Spleen (tissue), 11 donors: ENCODE measurements at regions not wholly inside any gene's neighbourhood (a gene's known extent, or its start where the extent isn't known, plus 50 kb on each side); places are given as distances from the start of the nearest gene placed in this dataset.
"Not testable (repeated sequence)": the region's sequence is repeated elsewhere in the genome, so short reads cannot be mapped to it uniquely, and the experiment has no call there.

Experiments used
- DNase-seq: peaks from one replicate; pipeline ENCODE4 v3.0.0-alpha.2; 2020
- H3K27ac ChIP-seq, 8 donors: fragments of 200-600 bp; sonication (generic) in 7 of 8; 1 replicate in 4 of 8; 2 replicates in 4 of 8; pipeline versions ENCODE4 v1.5.0 to v1.8.0; 2016 to 2021; ENCODE audit warnings: inconsistent platforms in 4 of 8, mild to moderate bottlenecking in 4 of 8, moderate library complexity in 1 of 8
- H3K27me3 ChIP-seq, 7 donors: fragments of 200-600 bp; sonication (generic) in 6 of 7; replicated peaks in 1 of 7; 1 replicate in 4 of 7; 2 replicates in 3 of 7; pipeline versions ENCODE4 v1.5.0 to v1.8.0; 2016 to 2021; ENCODE audit warnings: inconsistent platforms in 3 of 7, mild to moderate bottlenecking in 1 of 7
- H3K36me3 ChIP-seq, 6 donors: fragments of 200-600 bp; sonication (generic) in 5 of 6; 1 replicate in 4 of 6; 2 replicates in 2 of 6; pipeline versions ENCODE4 v1.5.0 to v1.8.0; 2016 to 2021; ENCODE audit warnings: inconsistent platforms in 2 of 6
- H3K4me1 ChIP-seq, 6 donors: fragments of 200-600 bp; sonication (generic) in 5 of 6; 1 replicate in 3 of 6; 2 replicates in 3 of 6; pipeline versions ENCODE4 v1.5.0 to v1.8.0; 2016 to 2021; ENCODE audit warnings: inconsistent platforms in 3 of 6
- H3K4me3 ChIP-seq, 8 donors: fragments of 200-600 bp; sonication (generic) in 7 of 8; 1 replicate in 4 of 8; 2 replicates in 4 of 8; pipeline versions ENCODE4 v1.5.0 to v1.8.0; 2016 to 2021; ENCODE audit warnings: inconsistent platforms in 4 of 8, mild to moderate bottlenecking in 4 of 8, moderate library complexity in 2 of 8
- H3K9me3 ChIP-seq, 8 donors: fragments of 200-600 bp; sonication (generic) in 7 of 8; 1 replicate in 4 of 8; 2 replicates in 4 of 8; pipeline versions ENCODE4 v1.5.0 to v1.8.0; 2016 to 2021; ENCODE audit warnings: inconsistent platforms in 4 of 8
- POLR2A ChIP-seq, 3 donors: fragments of 450-650 bp; IDR thresholded peaks; one replicate each; pipeline ENCODE4 v1.5.1; 2017; ENCODE audit warnings: antibody characterized with exemption in 3 of 3, mild to moderate bottlenecking in 1 of 3
- POLR2AphosphoS5 ChIP-seq, 3 donors: sonication (generic); formaldehyde crosslinking; IDR thresholded peaks; one replicate each; pipeline ENCODE4 v1.5.1; 2017; ENCODE audit warnings: antibody characterized with exemption in 3 of 3
- WGBS, 5 donors: extraction: QIAGEN DNeasy Blood & Tissue Kit in 3 of 5; methylation state at CpG; one replicate each; pipeline versions ENCODE4 v1.1.5 to v1.1.7; 2013 to 2018; 5-methylcytosine and 5-hydroxymethylcytosine counted together
- intact Hi-C: fragments of 100-400 bp; cut with DNase I; formaldehyde crosslinking; loops from one replicate; pipeline ENCODE4 v1.15.0; 2023; ENCODE audit warnings: low total_unique reads
- TF ChIP-seq, protein P1 (sequence below), 11 experiments: fragments of 200-600 bp in 7 of 11; fragments of 450-650 bp in 4 of 11; sonication (generic) in 4 of 11; IDR thresholded peaks in 8 of 11; conservative IDR thresholded peaks in 3 of 11; 1 replicate in 7 of 11; 2 replicates in 4 of 11; pipeline versions ENCODE4 v1.4.0 to v1.8.0; 2016 to 2021; ENCODE audit warnings: antibody characterized with exemption in 11 of 11, inconsistent platforms in 4 of 11, mild to moderate bottlenecking in 1 of 11
- donor health status: healthy with polysubstance abuse.
- donor health status: DM: no; HTN: no; CAD: no; lungs with moderate emphysema.
- donor health status: DM: no; HTN: no; CAD: no.
- donor health status: Bipolar disorder and iron deficiency.
- donor health status: healthy.
- donor health status: DM: no; HTN: no; CAD: no.
- donor health status: DM: yes; HTN: yes; CAD: no.

DNA sequence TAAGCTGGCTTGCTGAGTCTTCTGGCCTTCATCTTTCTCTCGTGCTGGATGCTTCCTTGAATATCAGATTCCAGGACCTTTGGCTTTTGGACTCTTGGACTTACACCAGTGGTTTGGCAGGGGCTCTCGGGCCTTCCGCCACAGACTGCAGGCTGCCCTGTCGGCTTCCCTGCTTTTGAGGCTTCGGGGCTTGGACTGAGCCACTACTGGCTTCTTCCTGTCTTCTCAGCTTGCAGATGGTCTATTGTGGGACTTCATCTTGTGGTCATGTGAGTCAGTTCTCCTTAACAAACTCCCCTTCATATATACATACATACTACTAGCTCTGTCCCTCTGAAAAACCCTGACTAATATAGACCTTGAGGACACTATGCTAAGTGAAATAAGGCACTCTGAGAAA lies 78.3 kb upstream of the SSBP2 start:
- Histone ChIP-seq H3K9me3 (no peaks in the 10 kb centered on the region), H3K4me1 (peaks cover 0 to 11% (median 0%) of the 10 kb centered on the region in 6 donors), H3K4me3 (no peak overlapping the region), H3K27me3 (no peaks in the 10 kb centered on the region), H3K36me3 (no peaks in the 10 kb centered on the region), H3K27ac (no peak overlapping the region)
- TF ChIP-seq POLR2AphosphoS5 (IDR thresholded peaks at IDR 0.05): no peak
- TF ChIP-seq, protein P1, sequence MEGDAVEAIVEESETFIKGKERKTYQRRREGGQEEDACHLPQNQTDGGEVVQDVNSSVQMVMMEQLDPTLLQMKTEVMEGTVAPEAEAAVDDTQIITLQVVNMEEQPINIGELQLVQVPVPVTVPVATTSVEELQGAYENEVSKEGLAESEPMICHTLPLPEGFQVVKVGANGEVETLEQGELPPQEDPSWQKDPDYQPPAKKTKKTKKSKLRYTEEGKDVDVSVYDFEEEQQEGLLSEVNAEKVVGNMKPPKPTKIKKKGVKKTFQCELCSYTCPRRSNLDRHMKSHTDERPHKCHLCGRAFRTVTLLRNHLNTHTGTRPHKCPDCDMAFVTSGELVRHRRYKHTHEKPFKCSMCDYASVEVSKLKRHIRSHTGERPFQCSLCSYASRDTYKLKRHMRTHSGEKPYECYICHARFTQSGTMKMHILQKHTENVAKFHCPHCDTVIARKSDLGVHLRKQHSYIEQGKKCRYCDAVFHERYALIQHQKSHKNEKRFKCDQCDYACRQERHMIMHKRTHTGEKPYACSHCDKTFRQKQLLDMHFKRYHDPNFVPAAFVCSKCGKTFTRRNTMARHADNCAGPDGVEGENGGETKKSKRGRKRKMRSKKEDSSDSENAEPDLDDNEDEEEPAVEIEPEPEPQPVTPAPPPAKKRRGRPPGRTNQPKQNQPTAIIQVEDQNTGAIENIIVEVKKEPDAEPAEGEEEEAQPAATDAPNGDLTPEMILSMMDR (IDR thresholded peaks at IDR 0.05 in 8 of 11, conservative IDR thresholded peaks at IDR 0.05 in 3 of 11): no peak
- no peak for TF ChIP-seq POLR2A (IDR thresholded peaks at IDR 0.05)
- intact Hi-C loops: no loop called here
- no peak for DNase-seq
- 47 to 83% (median 57%) methylated on average over 5 of the region's 5 CpGs for WGBS, 5 donors

DNA sequence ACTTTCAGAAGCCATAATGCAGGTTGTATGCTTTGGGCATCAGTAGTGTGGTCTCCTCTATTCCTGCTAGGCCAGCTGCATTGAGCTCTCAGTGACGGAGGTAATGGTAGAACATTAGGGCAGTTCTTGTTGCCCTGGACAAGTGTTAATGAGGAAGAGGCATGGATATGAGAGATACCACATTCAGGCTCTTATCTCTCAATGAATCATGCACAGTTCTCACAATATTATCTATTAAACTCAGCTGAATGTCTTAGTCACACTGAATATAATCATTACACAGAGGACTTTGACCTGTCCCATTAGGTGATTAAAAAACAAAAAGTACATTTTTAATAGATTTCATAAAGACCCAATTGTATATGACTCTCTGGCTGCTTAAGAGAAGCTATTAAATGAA lies 76.6 kb upstream of the SSBP2 start:
- no peaks in the 10 kb centered on the region for H3K9me3 ChIP-seq
- no peaks in the 10 kb centered on the region for H3K27me3 ChIP-seq
- no peak overlapping the region for H3K4me3 ChIP-seq
- intact Hi-C loops: no loop called here
- no peaks in the 10 kb centered on the region for H3K36me3 ChIP-seq
- H3K4me1 ChIP-seq: peaks cover 0 to 11% (median 0%) of the 10 kb centered on the region in 6 donors
- WGBS, 5 donors: 80 to 100% (median 90%) methylated on average over 1 of the region's 1 CpG
- TF ChIP-seq, protein P1 (IDR thresholded peaks at IDR 0.05 in 8 of 11, conservative IDR thresholded peaks at IDR 0.05 in 3 of 11): no peak
- TF ChIP-seq POLR2AphosphoS5 (IDR thresholded peaks at IDR 0.05): no peak
- no peak for TF ChIP-seq POLR2A (IDR thresholded peaks at IDR 0.05)
- no peak overlapping the region for H3K27ac ChIP-seq
- DNase-seq: no peak

DNA sequence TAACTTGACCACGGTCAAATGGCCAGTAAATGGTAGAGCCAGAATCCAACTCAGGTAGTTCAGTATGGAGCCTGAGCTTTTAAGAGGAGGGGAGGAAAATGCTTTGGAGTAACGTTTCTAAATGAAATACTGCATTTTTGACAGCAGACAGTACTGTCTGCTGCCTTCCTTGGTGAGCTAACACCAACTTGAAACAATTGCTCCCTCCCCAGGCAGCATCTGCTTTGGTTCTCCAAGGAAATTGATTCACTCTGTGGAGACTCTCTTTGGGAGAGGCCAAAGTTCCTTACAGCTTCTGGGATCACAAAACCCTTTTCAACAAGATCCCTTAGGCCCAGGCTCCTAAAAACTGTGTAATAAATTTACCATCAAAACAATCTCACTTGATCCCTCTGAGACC lies 75.2 kb upstream of the SSBP2 start:
- Histone ChIP-seq H3K36me3 (no peaks in the 10 kb centered on the region), H3K27ac (no peak overlapping the region), H3K9me3 (no peaks in the 10 kb centered on the region), H3K27me3 (no peaks in the 10 kb centered on the region), H3K4me3 (no peak overlapping the region), H3K4me1 (peaks cover 0 to 9% (median 0%) of the 10 kb centered on the region in 6 donors)
- intact Hi-C loops: no loop called here
- no peak for TF ChIP-seq POLR2AphosphoS5 (IDR thresholded peaks at IDR 0.05)
- TF ChIP-seq POLR2A (IDR thresholded peaks at IDR 0.05): no peak
- 50 to 72% (median 60%) methylated on average over 2 of the region's 2 CpGs for WGBS, 5 donors
- DNase-seq: no peak

GRCh38 chr5:81825237-81825636 lies 74.3 kb upstream of the SSBP2 start:
- intact Hi-C loops: no loop called here
- no peak overlapping the region for H3K4me3 ChIP-seq
- H3K27ac ChIP-seq: no peak overlapping the region
- no peak for DNase-seq
- H3K9me3 ChIP-seq: no peaks in the 10 kb centered on the region
- no peaks in the 10 kb centered on the region for H3K27me3 ChIP-seq
- WGBS, 5 donors: 20 to 51% (median 37%) methylated on average over 3 of the region's 3 CpGs
- H3K4me1 ChIP-seq: peaks cover 0 to under 1% (median 0%) of the 10 kb centered on the region in 6 donors
- TF ChIP-seq POLR2A (IDR thresholded peaks at IDR 0.05) (no peak), POLR2AphosphoS5 (IDR thresholded peaks at IDR 0.05) (no peak)
- TF ChIP-seq, protein P1 (IDR thresholded peaks at IDR 0.05 in 8 of 11, conservative IDR thresholded peaks at IDR 0.05 in 3 of 11): no peak
- no peaks in the 10 kb centered on the region for H3K36me3 ChIP-seq

- H3K4me3 ChIP-seq, H3K27ac ChIP-seq, H3K27me3 ChIP-seq, H3K36me3 ChIP-seq, DNase-seq, H3K9me3 ChIP-seq, H3K4me1 ChIP-seq, intact Hi-C loops: not testable (repeated sequence)
- 92 to 99% (median 96%) methylated on average over 9 to 24 of the region's 24 CpGs for WGBS, 5 donors
Measured at GRCh38 chr5:81823736-81824135, 72.8 kb upstream of the SSBP2 start.
